Anterior cingulate cortex (tissue), 58 donors: ENCODE measurements at regions not wholly inside any gene's neighbourhood (a gene's known extent, or its start where the extent isn't known, plus 50 kb on each side); places are given as distances from the start of the nearest gene placed in this dataset.
"Not testable (repeated sequence)": the region's sequence is repeated elsewhere in the genome, so short reads cannot be mapped to it uniquely, and the experiment has no call there.

ENCODE experiments used
- DNase-seq, 58 donors: peaks; one replicate each; lab custom pipeline; 2025; lab: John Stamatoyannopoulos, UW

DNA sequence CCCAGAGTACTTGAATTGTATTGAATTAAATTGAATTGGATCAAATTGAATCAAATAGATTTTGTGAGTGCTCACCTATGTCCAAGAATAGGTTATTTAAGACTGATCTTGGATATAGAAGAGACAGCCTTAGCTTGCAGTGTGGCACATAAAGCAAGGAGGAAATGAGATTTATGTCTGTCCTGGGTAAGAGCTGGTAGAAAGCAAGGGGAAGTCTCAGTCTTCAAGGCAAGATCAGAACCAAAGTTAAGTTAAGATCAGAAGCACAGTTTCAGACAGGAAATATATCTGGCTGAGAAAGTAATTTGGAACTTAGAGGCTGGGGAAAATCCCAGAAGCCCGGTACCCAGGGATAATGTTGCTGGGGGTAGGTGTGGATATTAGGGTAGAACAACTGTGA lies 244.4 kb upstream of the ARPP21 start:
- no peak for DNase-seq

DNA sequence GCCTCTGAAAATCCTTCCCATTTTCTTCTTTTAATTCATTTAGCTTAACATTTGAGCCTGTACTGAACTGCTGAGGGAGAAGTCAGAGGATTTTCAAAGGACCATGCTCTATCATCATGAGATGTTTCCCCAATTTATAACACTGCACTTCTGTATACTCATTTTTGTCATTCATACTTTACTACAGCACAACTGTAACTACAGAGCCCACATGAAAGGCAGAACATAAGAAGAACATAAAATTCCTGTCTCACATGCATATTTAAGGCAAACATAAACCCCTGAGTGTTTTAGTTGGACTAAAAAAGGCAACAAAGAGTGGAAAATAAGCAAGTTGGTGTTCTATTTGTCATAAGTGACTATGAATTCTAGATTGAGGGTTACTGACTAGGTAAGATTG lies 237.7 kb upstream of the ARPP21 start:
- no peak for DNase-seq

DNA sequence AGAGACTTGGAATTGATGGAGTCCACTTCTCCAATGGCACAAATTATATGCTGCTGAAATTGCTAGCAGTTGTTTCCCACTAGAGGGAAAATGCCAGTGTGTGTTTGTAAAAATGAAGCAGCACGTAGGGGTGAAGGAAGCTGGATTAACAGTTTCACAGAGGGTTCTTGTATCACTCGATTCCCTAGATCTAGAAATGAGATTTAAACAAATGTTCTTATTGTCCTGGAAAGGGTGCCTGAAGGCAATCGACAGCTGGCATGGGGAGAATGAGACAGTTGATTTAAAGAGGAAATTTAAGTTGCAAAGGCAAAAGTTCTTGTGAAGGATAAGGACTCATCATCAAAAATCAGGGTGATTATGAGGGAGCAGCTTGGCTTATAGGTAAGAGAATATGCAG lies 234.8 kb upstream of the ARPP21 start:
- DNase-seq: no peak

DNA sequence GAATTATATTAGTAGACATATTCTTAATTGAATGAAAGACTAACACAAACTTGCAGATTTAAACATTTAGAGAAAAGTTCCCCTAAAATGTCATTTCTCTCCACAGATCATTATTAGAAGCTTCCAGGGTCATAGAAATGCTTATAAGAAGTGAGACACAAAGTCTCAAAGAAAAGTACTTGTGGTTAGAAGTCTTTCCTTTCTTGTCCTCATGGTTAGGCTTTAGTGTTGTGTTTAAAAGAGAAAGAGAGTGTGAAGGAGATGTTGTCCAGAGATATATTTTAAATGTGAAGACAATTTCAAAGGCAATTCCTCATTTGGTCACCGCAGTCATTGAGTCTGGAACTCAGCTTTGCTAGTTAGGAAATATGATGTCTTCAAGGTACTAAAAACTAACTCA lies 230.4 kb upstream of the ARPP21 start:
- DNase-seq: no peak

DNA sequence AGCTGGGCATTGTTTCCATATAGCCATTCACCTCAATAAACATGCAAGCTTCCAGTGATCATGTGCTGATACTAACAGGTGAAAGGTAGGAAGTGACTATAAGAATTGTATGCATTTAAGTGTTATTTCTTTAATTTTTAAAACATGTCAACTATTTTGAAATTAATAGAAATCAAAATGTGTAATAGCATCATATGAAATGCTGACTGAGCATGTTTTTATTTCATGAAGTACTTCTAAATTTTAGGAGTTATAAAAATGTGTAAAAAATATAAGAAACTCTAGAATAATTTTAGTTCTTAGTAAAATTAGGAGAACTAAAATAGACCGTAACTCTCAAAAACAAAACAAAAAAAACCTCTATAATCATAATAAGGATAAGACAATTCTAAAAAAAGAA lies 229.3 kb upstream of the ARPP21 start:
- DNase-seq: no peak

DNA sequence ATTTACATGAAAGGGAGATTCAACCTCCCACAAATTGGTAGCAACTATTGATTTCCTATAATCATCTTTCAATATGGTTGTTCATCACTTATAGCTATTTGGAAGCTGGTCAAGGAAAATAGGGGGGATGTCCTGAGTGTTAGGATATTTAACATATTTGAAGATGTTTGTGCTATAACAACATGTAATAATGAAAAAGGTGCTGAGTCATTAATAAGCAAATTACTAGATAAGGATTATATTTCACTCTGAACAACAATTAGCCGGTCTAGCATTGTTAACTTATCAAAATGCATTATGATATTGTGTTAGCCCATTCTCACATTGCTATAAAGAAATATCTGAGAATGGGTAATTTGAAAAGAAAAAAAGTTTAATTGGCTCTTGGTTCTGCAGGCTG lies 225.8 kb upstream of the ARPP21 start:
- DNase-seq: no peak

DNA sequence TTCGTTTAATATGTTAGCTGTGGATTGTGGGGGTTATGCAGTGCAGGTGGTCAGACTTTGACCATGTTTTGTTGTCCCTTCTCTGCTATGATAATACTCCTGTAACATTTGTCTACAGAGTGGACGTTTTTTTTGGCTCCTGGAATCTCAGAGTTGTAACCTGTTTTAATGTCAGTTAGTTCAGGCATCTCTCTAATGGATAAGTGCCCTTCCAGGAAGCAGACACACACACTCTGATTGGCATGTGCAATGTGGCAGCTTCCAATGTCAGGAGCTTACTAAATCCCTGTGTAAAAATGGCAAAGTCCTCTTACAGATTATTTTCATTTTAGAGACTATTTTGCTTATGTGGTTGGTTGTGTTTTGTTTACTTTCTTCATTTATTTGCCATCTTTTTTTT lies 222.2 kb upstream of the ARPP21 start:
- no peak for DNase-seq

DNA sequence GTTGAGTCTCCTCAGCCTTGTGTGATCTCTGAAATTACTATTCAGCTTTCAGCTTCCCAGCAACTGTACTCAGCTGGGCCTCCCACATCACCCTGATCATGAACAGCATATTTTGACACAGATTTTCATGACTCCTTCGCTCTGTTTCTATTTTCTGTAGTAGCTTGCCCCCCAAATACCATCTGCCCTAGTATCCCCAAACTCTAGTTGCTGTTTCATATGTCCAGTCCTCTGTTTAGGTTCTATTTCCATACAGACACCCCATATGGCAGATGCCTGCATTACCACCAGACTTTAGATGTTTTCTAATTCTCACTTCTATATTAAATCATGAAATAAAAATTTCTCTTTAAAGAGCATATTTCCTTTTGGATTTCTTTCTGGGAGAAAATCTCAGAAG lies 217.2 kb upstream of the ARPP21 start:
- peak in 4 of 58 donors; percentile 3 to 23 (median 12) for DNase-seq

DNA sequence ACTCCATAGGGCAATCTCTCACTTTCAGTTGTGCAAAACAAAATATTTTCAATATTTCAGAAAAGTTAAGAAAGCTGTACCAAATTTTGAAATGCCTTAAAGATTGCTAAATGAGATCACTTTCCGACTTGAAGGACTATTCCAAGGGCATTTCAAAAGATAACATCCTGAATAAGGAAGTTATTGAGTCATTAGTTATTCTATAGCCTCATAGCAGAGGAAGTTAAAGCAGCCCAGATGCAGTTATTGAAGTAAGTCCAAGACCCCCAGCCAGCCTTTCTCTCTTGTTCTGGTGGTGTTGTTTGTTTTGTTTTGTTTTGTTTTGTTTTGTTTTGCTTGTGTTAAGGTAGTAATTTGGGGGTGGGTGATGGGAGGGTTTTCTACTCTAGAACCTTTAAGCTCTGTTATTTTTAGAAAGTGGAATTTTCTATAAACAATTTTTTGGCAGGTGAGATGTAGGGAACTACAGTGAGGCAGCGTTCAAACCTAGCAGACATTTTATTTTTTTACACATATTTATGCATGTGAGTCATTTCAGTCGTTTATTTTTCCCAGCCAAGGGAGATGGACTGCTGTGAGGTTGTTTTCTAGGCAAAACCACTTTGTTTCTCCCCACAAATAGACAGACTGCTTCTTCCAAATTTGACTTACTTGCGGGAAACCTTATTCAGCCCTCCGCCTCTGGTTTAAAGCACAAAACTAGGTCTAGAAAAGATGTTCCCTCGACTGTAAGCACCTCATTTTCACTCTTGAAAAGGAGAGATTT lies 216.3 kb upstream of the ARPP21 start:
- no peak for DNase-seq

DNA sequence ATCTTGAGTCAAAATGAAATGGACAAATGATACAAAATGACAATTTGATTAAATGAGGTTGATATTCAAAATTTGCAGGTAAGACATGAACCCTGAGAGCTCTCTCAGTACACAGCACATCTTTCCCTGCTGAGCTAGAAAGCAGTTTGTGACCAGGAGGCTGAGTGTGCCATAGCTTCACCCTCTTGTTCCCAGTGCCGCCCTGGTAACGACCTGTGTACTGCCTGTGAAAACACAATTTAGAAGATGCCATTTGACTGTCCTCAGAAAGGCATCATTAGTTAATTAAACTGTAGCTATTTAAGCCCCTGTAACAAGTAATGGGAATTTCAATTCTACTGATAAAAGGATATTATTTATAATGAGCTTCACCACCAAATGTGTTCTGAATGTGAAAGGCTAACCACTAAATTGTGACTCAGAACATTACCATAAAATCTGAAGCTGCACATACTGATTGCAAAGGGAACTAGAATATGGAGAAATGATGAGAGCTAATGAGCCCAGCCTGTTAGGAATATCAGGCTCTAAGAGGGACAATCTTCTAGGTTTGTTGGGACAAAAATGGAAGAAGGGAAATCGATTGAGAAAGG lies 212.9 kb upstream of the ARPP21 start:
- DNase-seq: no peak

DNA sequence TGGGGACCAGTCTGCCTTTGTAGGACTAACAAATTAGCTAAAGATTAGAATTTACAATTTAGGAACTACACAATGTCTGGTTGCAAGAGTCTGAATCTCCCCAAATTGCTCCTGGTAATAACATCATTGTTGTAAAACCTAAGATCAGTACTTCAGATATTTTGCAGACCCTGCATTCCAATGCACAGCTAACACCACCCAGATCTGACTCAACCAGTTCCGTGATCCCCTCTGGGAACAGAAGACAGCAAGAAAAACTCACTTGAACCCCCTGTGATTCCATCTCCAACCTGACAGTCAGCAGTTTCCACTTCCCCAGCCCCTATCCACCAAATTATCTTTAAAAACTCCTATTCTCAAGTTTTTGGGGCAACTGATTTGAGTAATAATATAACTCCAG lies 201.9 kb upstream of the ARPP21 start:
- no peak for DNase-seq

DNA sequence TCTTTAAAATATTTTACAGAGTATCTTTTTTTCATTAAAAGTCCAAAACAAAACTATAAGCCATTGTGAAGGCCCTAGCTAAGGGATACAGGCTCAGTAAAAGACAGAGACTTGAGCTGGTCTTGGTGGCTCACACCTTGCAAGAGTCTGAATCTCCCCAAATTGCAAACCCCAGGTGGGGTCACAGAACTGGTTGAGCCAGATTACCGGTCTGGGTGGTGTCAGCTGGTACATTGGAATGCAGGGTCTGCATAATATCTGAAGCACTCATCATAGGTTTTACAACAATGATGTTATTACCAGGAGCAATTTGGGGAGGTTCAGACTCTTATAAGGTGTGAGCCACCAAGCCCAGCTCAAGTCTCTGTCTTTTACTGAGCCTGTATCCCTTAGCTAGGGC lies 201.2 kb upstream of the ARPP21 start:
- no peak for DNase-seq

DNA sequence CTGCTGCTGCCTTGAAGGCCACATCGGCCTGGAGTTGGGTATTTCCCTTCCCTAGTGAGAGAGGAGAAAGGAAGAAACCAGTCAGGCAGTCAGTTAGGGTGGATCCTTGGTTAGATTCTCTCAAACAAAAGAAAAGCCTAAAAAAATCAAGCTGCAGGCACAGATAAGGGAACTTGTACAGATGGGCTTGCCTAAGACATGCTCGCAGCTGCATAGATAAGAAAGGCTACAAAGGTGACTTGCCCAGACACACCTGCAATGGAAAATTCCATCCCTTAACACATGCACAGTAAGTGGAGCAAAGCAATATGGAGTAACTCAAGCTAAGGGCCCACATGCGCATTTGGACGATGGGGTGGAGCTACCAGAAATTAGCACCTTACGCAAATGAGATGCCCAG lies 199.7 kb upstream of the ARPP21 start:
- no peak for DNase-seq

DNA sequence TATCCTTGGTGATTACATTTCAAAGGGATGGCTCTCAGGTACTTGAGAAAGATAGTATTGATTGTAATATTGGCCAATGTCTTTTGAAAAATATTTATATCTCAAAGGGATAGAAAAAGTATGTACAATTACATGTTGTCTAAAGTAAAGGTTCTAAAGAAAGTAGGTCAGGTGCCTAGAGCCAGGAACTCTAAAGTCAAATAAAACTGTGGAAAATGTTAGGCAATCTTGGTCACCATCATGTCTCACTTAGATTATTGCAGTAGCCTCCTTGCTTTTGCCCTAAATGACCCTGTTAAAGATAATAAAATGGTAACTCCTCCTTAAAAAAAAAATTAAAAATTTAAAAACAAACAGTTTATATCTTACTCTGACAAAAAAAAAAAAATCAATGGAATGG lies 198.5 kb upstream of the ARPP21 start:
- no peak for DNase-seq

DNA sequence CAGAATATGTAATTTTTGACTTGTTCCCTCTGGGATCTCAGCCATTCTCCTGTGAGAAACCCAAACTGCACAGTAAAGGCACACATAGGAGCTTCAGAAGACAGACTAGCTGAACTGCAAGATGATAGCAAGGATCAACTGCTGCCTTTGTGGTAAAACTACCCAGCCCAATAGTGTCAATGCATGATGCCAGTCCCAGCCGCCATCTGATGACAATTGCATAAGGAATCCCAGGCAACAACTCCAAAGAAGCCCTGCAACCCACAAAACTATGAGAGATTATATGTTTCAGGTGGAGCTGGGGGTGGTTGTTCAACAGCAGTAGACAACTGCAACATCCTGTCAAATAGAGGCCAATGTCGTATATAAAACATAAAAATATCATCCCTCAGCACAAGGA lies 192.4 kb upstream of the ARPP21 start:
- no peak for DNase-seq

DNA sequence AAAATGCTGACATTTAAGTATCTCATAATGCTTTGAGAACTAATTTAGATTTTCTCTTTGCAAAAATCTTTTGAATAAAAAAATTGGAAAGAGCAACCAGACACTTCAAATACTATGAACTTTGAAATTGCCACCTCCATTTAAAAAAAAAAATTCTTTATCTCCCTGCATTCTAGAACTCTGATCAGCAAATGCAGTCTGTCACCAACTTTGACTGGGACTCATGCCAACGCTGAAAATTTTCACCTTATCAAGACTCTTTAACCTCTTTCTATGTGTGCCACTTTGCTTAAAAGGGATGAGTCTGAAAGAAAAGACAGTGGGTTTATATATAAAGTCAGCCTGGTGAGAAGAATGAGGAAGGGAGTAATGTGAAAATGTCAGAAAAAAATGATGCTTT lies 191.2 kb upstream of the ARPP21 start:
- DNase-seq: no peak

DNA sequence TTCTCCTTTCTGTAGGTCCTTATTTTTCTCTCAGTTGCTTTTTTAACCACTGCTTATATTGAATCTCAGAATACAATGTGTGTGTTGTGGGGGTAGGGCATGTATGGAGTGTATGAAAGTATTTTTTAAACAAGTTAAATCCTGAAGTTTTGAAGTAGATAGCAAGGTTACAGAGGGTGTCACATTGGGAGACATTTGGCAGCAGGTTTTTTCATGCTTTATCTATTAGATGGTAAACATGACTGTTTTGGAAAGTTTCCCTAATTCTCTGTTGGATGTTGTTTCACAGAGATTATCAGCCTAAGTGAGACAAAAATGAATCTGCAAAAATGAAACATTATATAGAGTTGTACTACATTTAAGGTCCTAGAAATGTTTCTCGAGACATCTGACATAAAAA lies 190.6 kb upstream of the ARPP21 start:
- DNase-seq: no peak

DNA sequence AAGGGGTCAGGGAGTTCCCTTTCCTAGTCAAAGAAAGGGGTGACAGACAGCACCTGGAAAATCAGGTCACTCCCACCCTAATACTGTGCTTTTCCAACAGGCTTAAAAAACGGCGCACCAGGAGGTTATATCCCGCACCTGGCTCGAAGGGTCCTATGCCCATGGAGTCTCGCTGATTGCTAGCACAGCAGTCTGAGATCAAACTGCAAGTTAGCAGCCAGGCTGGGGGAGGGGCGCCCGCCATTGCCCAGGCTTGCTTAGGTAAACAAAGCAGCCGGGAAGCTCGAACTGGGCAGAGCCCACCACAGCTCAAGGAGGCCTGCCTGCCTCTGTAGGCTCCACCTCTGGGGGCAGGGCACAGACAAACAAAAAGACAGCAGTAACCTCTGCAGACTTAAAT lies 184.5 kb upstream of the ARPP21 start:
- DNase-seq: not testable (repeated sequence)

DNA sequence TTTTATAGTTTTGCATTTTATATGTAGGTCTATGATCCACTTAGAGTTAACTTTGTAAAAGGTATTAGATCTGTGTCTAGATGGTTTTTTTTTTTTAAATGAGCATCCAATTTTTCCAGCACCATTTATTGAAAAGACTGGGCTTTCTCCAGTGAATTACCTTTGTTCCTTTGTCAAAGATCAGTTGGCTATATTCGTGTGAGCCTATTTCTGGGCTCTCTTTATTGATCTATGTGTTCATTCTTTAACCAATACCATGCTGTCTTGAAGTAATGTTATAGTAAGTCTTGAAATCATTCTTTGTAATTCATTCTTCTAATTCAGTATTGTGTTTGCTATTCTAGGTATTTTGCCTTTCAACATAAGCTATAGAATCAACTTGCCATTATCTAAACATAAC lies 165.4 kb upstream of the ARPP21 start:
- DNase-seq: no peak

DNA sequence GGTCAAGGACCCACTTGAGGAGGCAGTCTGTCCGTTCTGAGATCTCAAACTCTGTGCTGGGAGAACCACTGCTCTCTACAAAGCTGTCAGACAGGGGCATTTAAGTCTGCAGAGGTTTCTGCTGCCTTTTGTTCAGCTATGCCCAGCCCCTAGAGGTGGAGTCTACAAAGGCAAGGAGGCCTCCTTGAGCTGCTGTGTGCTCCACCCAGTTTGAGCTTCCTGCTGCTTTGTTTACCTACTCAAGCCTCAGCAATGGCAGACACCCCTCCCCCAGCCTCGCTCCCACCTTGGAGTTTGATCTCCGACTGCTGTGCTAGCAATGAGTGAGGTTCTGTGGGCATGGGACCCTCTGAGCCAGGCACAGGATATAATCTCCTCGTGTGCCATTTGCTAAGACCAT lies 156.8 kb upstream of the ARPP21 start:
- not testable (repeated sequence) for DNase-seq

DNA sequence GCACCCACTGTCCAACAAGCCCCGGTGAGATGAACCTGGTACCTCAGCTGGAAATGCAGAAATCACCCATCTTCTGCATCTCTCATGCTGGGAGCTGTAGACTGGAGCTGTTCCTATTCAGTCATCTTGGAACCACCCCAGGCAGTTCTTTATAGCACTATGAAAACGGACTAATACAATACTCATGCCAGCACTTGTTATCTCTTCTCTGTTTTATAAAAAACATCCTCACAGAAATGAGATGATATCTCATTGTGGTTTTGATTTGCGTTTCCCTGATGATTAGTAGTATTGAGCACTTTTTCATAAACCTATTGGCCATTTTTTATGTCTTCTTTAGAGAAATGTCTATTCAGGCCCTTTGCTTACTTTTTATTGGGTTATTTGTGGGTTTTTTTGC lies 156.2 kb upstream of the ARPP21 start:
- no peak for DNase-seq

DNA sequence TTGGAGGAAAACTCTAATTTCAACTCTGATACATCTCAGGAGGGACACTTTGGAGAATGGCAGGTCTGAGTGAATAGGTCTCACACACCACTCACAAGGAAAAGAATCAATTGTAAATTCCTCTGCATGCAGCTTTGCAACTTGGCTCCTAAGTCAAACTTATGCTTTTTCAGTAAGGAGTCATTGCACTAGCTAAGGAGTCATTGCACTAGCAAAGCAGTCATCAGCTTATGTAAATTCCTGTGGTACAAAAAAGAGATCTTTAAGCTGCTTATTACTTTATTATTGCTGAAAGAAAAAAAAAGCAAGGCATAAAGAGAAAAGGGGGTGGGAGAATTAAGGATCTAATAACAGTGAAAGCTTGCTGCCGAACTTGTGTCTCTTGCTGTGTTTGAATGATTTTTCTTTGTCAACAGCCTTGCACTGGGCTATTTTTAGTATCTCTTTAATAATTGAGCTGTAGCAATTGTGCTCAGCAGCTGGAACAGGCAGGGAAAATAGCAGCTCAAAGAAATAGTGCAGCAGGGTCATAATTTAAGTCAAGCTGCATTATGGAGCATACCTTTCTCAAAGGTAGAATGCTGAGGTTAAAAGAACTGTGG lies 154.3 kb upstream of the ARPP21 start:
- no peak for DNase-seq
